ENCODE measurements at regions not wholly inside any gene's neighbourhood (a gene's known extent, or its start where the extent isn't known, plus 50 kb on each side); places are given as distances from the start of the nearest gene placed in this dataset.

- no peaks in the 10 kb centered on the region for H3K36me3 ChIP-seq (ENCODE audit: control insufficient read depth in 2 of 2, insufficient read depth in 2 of 2, low read length in 1 of 2)
- no peak overlapping the region for H2AFZ ChIP-seq (ENCODE audit: control insufficient read depth, low read depth, low read length)
- no peaks in the 10 kb centered on the region for H4K20me1 ChIP-seq (ENCODE audit: control insufficient read depth, insufficient read depth)
- SMC1A ChIA-PET (ENCODE audit: uncharacterized antibody, unreplicated experiment), result no interaction called here
- intact Hi-C loops (cut with micrococcal nuclease; ENCODE audit: unreplicated experiment), result no loop called here
- no peak overlapping the region for H3K9ac ChIP-seq (ENCODE audit: control insufficient read depth, insufficient read depth, low read length)
- no peak overlapping the region for H3K27ac ChIP-seq (ENCODE audit: control insufficient read depth, insufficient read depth)
- no peak overlapping the region for H3K4me2 ChIP-seq (ENCODE audit: control insufficient read depth, insufficient read depth)
- FAIRE-seq (no peak), ATAC-seq (no peak), DNase-seq (ENCODE audit: low read depth, low spot score) (no peak)
- no peaks in the 10 kb centered on the region for H3K27me3 ChIP-seq (replicated peaks in 1 of 2; ENCODE audit: control insufficient read depth in 2 of 2, insufficient read depth in 2 of 2, low read length in 1 of 2)
- H3K4me1 ChIP-seq (ENCODE audit: control insufficient read depth, insufficient read depth, low read length), result no peaks in the 10 kb centered on the region
- CTCF ChIA-PET, result no interaction called here
- RAD21 ChIA-PET (ENCODE audit: unreplicated experiment), result no interaction called here
- in situ Hi-C loops (cut with MboI), result no loop called here
- POLR2A ChIA-PET, result no interaction called here
- no peaks in the 10 kb centered on the region for H3K79me2 ChIP-seq (ENCODE audit: control insufficient read depth, insufficient read depth, low read length)
- no peaks in the 10 kb centered on the region for H3K9me3 ChIP-seq (replicated peaks; ENCODE audit: control insufficient read depth, insufficient read depth, low read length)
- BruUV-seq (replicated peaks), result no TSS peak
- TF ChIP-seq NR2F1 (conservative IDR thresholded peaks at IDR 0.05), result no peak
- TF ChIP-seq SIN3A (IDR thresholded peaks at IDR 0.05; ENCODE audit: low read depth, low read length), result no peak
- TF ChIP-seq IKZF2 (IDR thresholded peaks at IDR 0.05), result no peak
- no peak for TF ChIP-seq TCF7 (IDR thresholded peaks at IDR 0.05; ENCODE audit: borderline replicate concordance)
- TF ChIP-seq IKZF1 (conservative IDR thresholded peaks at IDR 0.05), result no peak
- no peak for TF ChIP-seq CHD1 (IDR thresholded peaks at IDR 0.05; ENCODE audit: low read depth, low read length)
- TF ChIP-seq SREBF2 (IDR thresholded peaks at IDR 0.05; ENCODE audit: low read length), result no peak
- TF ChIP-seq, protein P1, sequence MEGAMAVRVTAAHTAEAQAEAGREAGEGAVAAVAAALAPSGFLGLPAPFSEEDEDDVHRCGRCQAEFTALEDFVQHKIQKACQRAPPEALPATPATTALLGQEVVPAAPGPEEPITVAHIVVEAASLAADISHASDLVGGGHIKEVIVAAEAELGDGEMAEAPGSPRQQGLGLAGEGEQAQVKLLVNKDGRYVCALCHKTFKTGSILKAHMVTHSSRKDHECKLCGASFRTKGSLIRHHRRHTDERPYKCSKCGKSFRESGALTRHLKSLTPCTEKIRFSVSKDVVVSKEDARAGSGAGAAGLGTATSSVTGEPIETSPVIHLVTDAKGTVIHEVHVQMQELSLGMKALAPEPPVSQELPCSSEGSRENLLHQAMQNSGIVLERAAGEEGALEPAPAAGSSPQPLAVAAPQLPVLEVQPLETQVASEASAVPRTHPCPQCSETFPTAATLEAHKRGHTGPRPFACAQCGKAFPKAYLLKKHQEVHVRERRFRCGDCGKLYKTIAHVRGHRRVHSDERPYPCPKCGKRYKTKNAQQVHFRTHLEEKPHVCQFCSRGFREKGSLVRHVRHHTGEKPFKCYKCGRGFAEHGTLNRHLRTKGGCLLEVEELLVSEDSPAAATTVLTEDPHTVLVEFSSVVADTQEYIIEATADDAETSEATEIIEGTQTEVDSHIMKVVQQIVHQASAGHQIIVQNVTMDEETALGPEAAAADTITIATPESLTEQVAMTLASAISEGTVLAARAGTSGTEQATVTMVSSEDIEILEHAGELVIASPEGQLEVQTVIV (IDR thresholded peaks at IDR 0.05; ENCODE audit: borderline replicate concordance, partially characterized antibody), result no peak
- TF ChIP-seq NFIC (IDR thresholded peaks at IDR 0.05; ENCODE audit: low read depth, low read length), result no peak
- no peak for TF ChIP-seq CREB1 (IDR thresholded peaks at IDR 0.05; ENCODE audit: low read depth)
- no peak for TF ChIP-seq MYB (IDR thresholded peaks at IDR 0.05; ENCODE audit: borderline replicate concordance, low read depth, low read length)
- TF ChIP-seq, protein P2, sequence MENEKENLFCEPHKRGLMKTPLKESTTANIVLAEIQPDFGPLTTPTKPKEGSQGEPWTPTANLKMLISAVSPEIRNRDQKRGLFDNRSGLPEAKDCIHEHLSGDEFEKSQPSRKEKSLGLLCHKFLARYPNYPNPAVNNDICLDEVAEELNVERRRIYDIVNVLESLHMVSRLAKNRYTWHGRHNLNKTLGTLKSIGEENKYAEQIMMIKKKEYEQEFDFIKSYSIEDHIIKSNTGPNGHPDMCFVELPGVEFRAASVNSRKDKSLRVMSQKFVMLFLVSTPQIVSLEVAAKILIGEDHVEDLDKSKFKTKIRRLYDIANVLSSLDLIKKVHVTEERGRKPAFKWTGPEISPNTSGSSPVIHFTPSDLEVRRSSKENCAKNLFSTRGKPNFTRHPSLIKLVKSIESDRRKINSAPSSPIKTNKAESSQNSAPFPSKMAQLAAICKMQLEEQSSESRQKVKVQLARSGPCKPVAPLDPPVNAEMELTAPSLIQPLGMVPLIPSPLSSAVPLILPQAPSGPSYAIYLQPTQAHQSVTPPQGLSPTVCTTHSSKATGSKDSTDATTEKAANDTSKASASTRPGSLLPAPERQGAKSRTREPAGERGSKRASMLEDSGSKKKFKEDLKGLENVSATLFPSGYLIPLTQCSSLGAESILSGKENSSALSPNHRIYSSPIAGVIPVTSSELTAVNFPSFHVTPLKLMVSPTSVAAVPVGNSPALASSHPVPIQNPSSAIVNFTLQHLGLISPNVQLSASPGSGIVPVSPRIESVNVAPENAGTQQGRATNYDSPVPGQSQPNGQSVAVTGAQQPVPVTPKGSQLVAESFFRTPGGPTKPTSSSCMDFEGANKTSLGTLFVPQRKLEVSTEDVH (IDR thresholded peaks at IDR 0.05; ENCODE audit: low read depth, partially characterized antibody), result no peak
- TF ChIP-seq NKRF (conservative IDR thresholded peaks at IDR 0.05), result no peak
- no peak for TF ChIP-seq ZNF592 (IDR thresholded peaks at IDR 0.05)
- no peak overlapping the region for H3K4me3 ChIP-seq
These were observed 269.8 kb downstream of the HACE1 start for GRCh38 chr6:104589940-104590339.
